HepG2 (cell line): ENCODE measurements at regions not wholly inside any gene's neighbourhood (a gene's known extent, or its start where the extent isn't known, plus 50 kb on each side); places are given as distances from the start of the nearest gene placed in this dataset.
"Not testable (repeated sequence)": the region's sequence is repeated elsewhere in the genome, so short reads cannot be mapped to it uniquely, and the experiment has no call there.

Experiments
- ATAC-seq: fragments of 200-7000 bp; cut with Tn5 transposase; 3 replicates; pipeline ENCODE4 v1.9.1; 2020; ENCODE audit warnings: mild to moderate bottlenecking, moderate library complexity
- BruUV-seq: library from RNA; stranded (reverse); fragments of 400-500 nt; replicated peaks from 2 replicates; lab custom pipeline; 2021; lab: Mats Ljungman, UMichigan
- CTCF ChIA-PET: fragments of 300-600 bp; formaldehyde crosslinking; extraction: SDS; loops from one replicate; lab custom pipeline; 2021; ENCODE audit warnings: low total read pairs, inconsistent platforms, low intra/inter-chr PET ratio; lab: Yijun Ruan, JAX
- POLR2A ChIA-PET: fragments of 350-600 bp; sonication (Branson Sonifier 250); formaldehyde crosslinking; loops from one replicate; lab custom pipeline; 2020; ENCODE audit warnings: antibody characterized with exemption, inconsistent platforms; lab: Yijun Ruan, JAX
- DNase-seq: peaks from one replicate; pipeline ENCODE4 v3.0.0-alpha.2; 2015; ENCODE audit warnings: low spot score
- FAIRE-seq: peaks from 3 replicates; lab custom pipeline; 2011; peaks lifted over from hg19 to GRCh38; lab: Jason Lieb, UNC
- H2AFZ ChIP-seq: one replicate; pipeline ENCODE4 v1.6.1; 2011; ENCODE audit warnings: low read length, inconsistent platforms
- H3K27ac ChIP-seq: fragments of 300-600 bp; 3 replicates; pipeline ENCODE4 v1.8.0; 2011; ENCODE audit warnings: mixed run types, mild to moderate bottlenecking, mixed read lengths, low read length, inconsistent platforms; ENCODE audit not compliant: insufficient read depth; ENCODE audit errors: extremely low read length
- H3K27me3 ChIP-seq, 2 experiments: fragments of 200-600 bp in 1 of 2; 2 replicates in 1 of 2; 3 replicates in 1 of 2; pipeline versions ENCODE4 v1.6.0 to v1.8.0; 2011; ENCODE audit warnings: low read length in 2 of 2, mild to moderate bottlenecking in 2 of 2, moderate library complexity in 2 of 2, inconsistent platforms in 1 of 2; ENCODE audit not compliant: insufficient read depth in 2 of 2, control insufficient read depth in 1 of 2
- H3K36me3 ChIP-seq, 2 experiments: fragments of 200-600 bp in 1 of 2; replicated peaks in 1 of 2; 2 replicates in 1 of 2; 3 replicates in 1 of 2; pipeline versions ENCODE4 v1.5.1 to v1.8.0; 2011; ENCODE audit warnings: low read length in 2 of 2, inconsistent platforms in 1 of 2; ENCODE audit not compliant: insufficient read depth in 2 of 2, control insufficient read depth in 1 of 2
- H3K4me1 ChIP-seq: 2 replicates; pipeline ENCODE4 v1.5.1; 2012; ENCODE audit warnings: low read length, inconsistent platforms; ENCODE audit not compliant: insufficient read depth
- H3K4me2 ChIP-seq: 2 replicates; pipeline ENCODE4 v1.6.0; 2011; ENCODE audit warnings: low read depth, low read length, inconsistent platforms
- H3K4me3 ChIP-seq, 3 experiments: fragments of 200-600 bp in 1 of 3; sonication (generic), shearing (Covaris generic) in 1 of 3; replicated peaks in 1 of 3; 2 replicates each; pipeline ENCODE4 v1.5.1; 2011 to 2016; ENCODE audit warnings: low read length in 3 of 3, inconsistent platforms in 2 of 3, low read depth in 2 of 3, mild to moderate bottlenecking in 2 of 3, control low read depth in 1 of 3, mixed read lengths in 1 of 3; ENCODE audit not compliant: insufficient read depth in 1 of 3
- H3K79me2 ChIP-seq: one replicate; pipeline ENCODE4 v1.6.1; 2011; ENCODE audit warnings: low read length, inconsistent platforms; ENCODE audit not compliant: insufficient read depth
- H3K9ac ChIP-seq: 2 replicates; pipeline ENCODE4 v1.6.0; 2011; ENCODE audit warnings: mild to moderate bottlenecking, low read depth, low read length, inconsistent platforms; ENCODE audit not compliant: insufficient read depth
- H3K9me3 ChIP-seq: 2 replicates; pipeline ENCODE4 v1.5.1; 2012; ENCODE audit warnings: mild to moderate bottlenecking, low read length
- H4K20me1 ChIP-seq: 2 replicates; pipeline ENCODE4 v1.6.0; 2011; ENCODE audit warnings: inconsistent platforms, mild to moderate bottlenecking, low read length, moderate library complexity; ENCODE audit not compliant: insufficient read depth
- ZKSCAN1 ChIP-seq: fragments of 150-350 bp; IDR thresholded peaks from 2 replicates; pipeline ENCODE4 v1.6.1; 2014; ENCODE audit warnings: low read length
- WGBS: methylation state at CpG from one replicate; pipeline ENCODE4 v1.1.6; 2017; ENCODE audit warnings: low lambda C conversion rate; 5-methylcytosine and 5-hydroxymethylcytosine counted together
- in situ Hi-C: cut with HindIII; loops from 2 replicates; pipeline ENCODE4 v1.10.0; 2017; ENCODE audit warnings: low pct_unique_long_range_greater_than_20kb; ENCODE audit not compliant: extremely low pct_ligation_motif_present
- intact Hi-C: fragments of 100-400 bp; cut with micrococcal nuclease; formaldehyde crosslinking; loops from one replicate; pipeline ENCODE4 v1.10.0; 2022; ENCODE audit not compliant: unreplicated experiment
- TF ChIP-seq, protein P1 (sequence below), 2 experiments: IDR thresholded peaks; 2 replicates each; pipeline ENCODE4 v1.6.1; 2011 to 2012; ENCODE audit warnings: low read length in 2 of 2, borderline replicate concordance in 1 of 2, low read depth in 1 of 2, mild to moderate bottlenecking in 1 of 2, moderate library complexity in 1 of 2

DNA sequence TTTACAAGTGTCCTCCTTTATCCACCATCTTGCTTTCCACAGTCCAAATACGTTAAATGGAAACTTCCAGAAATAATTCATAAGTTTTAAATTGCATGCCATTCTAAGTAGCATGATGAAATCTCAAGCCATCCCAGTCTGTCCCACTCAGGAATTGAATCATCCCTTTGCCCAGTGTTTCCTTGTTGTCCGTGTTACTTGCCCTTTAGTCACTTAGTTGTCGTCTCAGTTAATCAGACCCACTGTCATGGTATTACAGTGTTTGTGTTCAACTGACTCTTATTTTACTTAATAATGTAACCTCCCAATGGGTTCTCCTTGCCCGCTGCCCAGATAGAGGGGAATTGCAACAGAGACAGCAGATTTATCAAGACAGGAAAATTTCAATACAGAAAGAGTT is 77.6 kb upstream of the NDN start:
- FAIRE-seq, result no peak
- POLR2A ChIA-PET, result no interaction called here

DNA sequence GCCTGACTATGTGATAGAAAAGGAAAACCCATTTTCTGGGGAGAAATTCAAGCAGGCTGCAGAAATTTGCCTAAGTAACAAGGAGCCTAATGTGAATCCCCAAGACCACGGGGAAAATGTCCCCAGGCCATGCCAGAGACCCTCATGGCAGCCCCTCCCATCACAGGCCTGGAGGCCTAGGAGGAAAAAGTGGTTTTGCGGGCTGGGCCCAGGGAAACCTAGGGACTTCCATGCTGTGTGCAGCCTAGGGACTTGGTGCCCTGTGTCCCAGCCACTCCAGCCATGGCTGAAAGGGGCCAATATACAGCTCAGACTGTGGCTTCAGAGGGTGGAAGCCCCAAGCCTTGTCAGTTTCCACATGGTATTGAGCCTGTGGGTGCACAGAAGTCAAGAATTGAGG is 79.7 kb upstream of the NDN start:
- in situ Hi-C loops, POLR2A ChIA-PET, H3K27ac ChIP-seq, BruUV-seq, H3K4me2 ChIP-seq, H3K36me3 ChIP-seq, H2AFZ ChIP-seq, DNase-seq, H3K9ac ChIP-seq, CTCF ChIA-PET, H3K4me1 ChIP-seq, H3K79me2 ChIP-seq, H3K27me3 ChIP-seq, FAIRE-seq, ATAC-seq, H4K20me1 ChIP-seq, H3K4me3 ChIP-seq: not testable (repeated sequence)
- intact Hi-C loops, result loop anchor here (10.0 kb wide), 1 partner anchor 88 kb away; no protein-coding TSS in a partner anchor
- 0% methylated on average over 1 of the region's 2 CpGs for WGBS
- H3K9me3 ChIP-seq, result peaks cover 28% of the 10 kb centered on the region; the same call in 1 of the 2 replicates

More for the DNA sequence above, 77.6 kb upstream of the NDN start:
- TF ChIP-seq, protein P1, sequence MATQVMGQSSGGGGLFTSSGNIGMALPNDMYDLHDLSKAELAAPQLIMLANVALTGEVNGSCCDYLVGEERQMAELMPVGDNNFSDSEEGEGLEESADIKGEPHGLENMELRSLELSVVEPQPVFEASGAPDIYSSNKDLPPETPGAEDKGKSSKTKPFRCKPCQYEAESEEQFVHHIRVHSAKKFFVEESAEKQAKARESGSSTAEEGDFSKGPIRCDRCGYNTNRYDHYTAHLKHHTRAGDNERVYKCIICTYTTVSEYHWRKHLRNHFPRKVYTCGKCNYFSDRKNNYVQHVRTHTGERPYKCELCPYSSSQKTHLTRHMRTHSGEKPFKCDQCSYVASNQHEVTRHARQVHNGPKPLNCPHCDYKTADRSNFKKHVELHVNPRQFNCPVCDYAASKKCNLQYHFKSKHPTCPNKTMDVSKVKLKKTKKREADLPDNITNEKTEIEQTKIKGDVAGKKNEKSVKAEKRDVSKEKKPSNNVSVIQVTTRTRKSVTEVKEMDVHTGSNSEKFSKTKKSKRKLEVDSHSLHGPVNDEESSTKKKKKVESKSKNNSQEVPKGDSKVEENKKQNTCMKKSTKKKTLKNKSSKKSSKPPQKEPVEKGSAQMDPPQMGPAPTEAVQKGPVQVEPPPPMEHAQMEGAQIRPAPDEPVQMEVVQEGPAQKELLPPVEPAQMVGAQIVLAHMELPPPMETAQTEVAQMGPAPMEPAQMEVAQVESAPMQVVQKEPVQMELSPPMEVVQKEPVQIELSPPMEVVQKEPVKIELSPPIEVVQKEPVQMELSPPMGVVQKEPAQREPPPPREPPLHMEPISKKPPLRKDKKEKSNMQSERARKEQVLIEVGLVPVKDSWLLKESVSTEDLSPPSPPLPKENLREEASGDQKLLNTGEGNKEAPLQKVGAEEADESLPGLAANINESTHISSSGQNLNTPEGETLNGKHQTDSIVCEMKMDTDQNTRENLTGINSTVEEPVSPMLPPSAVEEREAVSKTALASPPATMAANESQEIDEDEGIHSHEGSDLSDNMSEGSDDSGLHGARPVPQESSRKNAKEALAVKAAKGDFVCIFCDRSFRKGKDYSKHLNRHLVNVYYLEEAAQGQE (IDR thresholded peaks at IDR 0.05; ENCODE audit: borderline replicate concordance in 1 of 2, low read depth in 1 of 2, low read length in 2 of 2), result no peak
- TF ChIP-seq ZKSCAN1, result no peak
- CTCF ChIA-PET, result no interaction called here
- Histone ChIP-seq H3K4me3 (no peak overlapping the region), H3K79me2 (no peaks in the 10 kb centered on the region), H2AFZ (no peak overlapping the region), H3K4me1 (no peaks in the 10 kb centered on the region), H3K36me3 (no peaks in the 10 kb centered on the region), H3K27me3 (no peaks in the 10 kb centered on the region; a peak in 1 of 5 replicates), H3K9me3 (peaks cover 22% of the 10 kb centered on the region; the same call in 1 of the 2 replicates), H3K9ac (no peak overlapping the region), H4K20me1 (no peaks in the 10 kb centered on the region), H3K4me2 (no peak overlapping the region), H3K27ac (no peak overlapping the region)
- 18% methylated on average over 4 of the region's 4 CpGs for WGBS
- no TSS peak for BruUV-seq
- DNase-seq, result no peak
- no peak for ATAC-seq
- in situ Hi-C loops, result no loop called here
- intact Hi-C loops, result loop anchor here (10.0 kb wide), 1 partner anchor 90 kb away; no protein-coding TSS in a partner anchor
